ENCODE measurements at regions not wholly inside any gene's neighbourhood (a gene's known extent, or its start where the extent isn't known, plus 50 kb on each side); places are given as distances from the start of the nearest gene placed in this dataset.

- intact Hi-C loops (cut with DNase I; ENCODE audit: low total_unique reads): no loop called here
- no peak for DNase-seq
- Histone ChIP-seq H3K4me3 (no peak overlapping the region), H3K27me3 (no peaks in the 10 kb centered on the region), H3K27ac (no peak overlapping the region), H3K36me3 (no peaks in the 10 kb centered on the region), H3K4me1 (no peaks in the 10 kb centered on the region), H3K9me3 (no peaks in the 10 kb centered on the region)
- 60 to 70% (median 66%) methylated on average over 2 of the region's 2 CpGs for WGBS, 5 donors
- TF ChIP-seq POLR2A (IDR thresholded peaks at IDR 0.05) (no peak), EP300 (IDR thresholded peaks at IDR 0.05) (no peak), CTCF (IDR thresholded peaks at IDR 0.05) (no peak), POLR2AphosphoS5 (IDR thresholded peaks at IDR 0.05) (no peak)
These were observed 257.7 kb downstream of the SLITRK6 start for GRCh38 chr13:85541476-85541875.

DNA sequence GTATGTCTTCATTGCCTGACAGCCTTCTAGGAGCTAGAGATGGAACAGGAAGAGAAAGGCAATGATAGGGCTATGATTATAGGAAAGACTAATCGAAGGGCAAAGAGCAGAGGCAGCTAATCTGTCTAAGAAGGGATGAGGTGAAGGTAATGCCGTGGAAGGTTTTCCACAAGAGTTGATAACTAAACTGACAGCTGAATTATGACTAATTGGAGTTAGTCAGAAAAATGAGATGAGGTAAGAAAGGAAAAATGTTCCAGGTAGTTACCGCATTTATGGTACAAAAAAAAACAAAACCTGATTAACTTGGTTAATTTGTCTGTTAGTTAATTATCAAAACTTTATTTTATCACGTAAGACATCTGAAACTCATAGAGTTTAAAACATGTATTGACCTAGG lies 260.3 kb downstream of the SLITRK6 start:
- intact Hi-C loops (cut with DNase I; ENCODE audit: low total_unique reads): no loop called here
- WGBS, 5 donors: 82 to 90% (median 85%) methylated on average over 4 of the region's 4 CpGs
- H3K9me3 ChIP-seq: no peaks in the 10 kb centered on the region
- no peak for DNase-seq
- no peak overlapping the region for H3K27ac ChIP-seq
- H3K27me3 ChIP-seq: no peaks in the 10 kb centered on the region
- H3K36me3 ChIP-seq: no peaks in the 10 kb centered on the region
- no peak for TF ChIP-seq EP300 (IDR thresholded peaks at IDR 0.05)
- TF ChIP-seq POLR2A (IDR thresholded peaks at IDR 0.05): no peak
- TF ChIP-seq POLR2AphosphoS5 (IDR thresholded peaks at IDR 0.05): no peak
- no peak for TF ChIP-seq CTCF (IDR thresholded peaks at IDR 0.05)
- no peaks in the 10 kb centered on the region for H3K4me1 ChIP-seq
- H3K4me3 ChIP-seq: no peak overlapping the region

GRCh38 chr13:85537601-85538000 lies 261.6 kb downstream of the SLITRK6 start:
- no peaks in the 10 kb centered on the region for H3K27me3 ChIP-seq
- H3K9me3 ChIP-seq: no peaks in the 10 kb centered on the region
- DNase-seq: peak in 1 of 2 donors; percentile 33
- no peak for TF ChIP-seq CTCF (IDR thresholded peaks at IDR 0.05)
- TF ChIP-seq POLR2A (IDR thresholded peaks at IDR 0.05): no peak
- TF ChIP-seq EP300 (IDR thresholded peaks at IDR 0.05): no peak
- no peak for TF ChIP-seq POLR2AphosphoS5 (IDR thresholded peaks at IDR 0.05)
- H3K36me3 ChIP-seq: no peaks in the 10 kb centered on the region
- H3K4me3 ChIP-seq: no peak overlapping the region
- 21 to 37% (median 25%) methylated on average over 2 of the region's 2 CpGs for WGBS, 5 donors
- no peaks in the 10 kb centered on the region for H3K4me1 ChIP-seq
- H3K27ac ChIP-seq: no peak overlapping the region
- intact Hi-C loops (cut with DNase I; ENCODE audit: low total_unique reads): no loop called here

DNA sequence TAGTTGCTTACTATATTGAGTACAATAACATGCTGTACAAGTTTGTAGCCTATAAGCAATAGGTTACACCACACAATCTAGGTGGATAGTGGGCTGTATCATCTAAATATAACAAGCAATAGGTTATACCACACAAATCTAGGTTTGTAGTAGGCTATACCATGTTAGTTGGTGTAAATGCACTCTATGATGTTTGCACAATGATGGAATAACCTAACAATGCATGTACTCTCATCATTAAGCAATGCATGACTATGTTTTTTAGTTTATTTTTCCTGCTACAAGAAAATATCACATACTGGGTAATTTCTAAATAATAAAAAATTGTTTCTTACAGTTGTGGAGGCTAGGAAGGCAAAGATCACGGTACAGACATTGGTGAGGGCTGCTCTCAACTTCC lies 262.5 kb downstream of the SLITRK6 start:
- Histone ChIP-seq H3K36me3 (no peaks in the 10 kb centered on the region), H3K9me3 (no peaks in the 10 kb centered on the region), H3K27ac (no peak overlapping the region), H3K4me3 (no peak overlapping the region), H3K27me3 (no peaks in the 10 kb centered on the region), H3K4me1 (no peaks in the 10 kb centered on the region)
- intact Hi-C loops (cut with DNase I; ENCODE audit: low total_unique reads): no loop called here
- WGBS, 5 donors: 74 to 90% (median 83%) methylated on average over 1 of the region's 1 CpG
- DNase-seq: no peak
- TF ChIP-seq CTCF (IDR thresholded peaks at IDR 0.05): no peak
- TF ChIP-seq EP300 (IDR thresholded peaks at IDR 0.05): no peak
- TF ChIP-seq POLR2A (IDR thresholded peaks at IDR 0.05): no peak
- no peak for TF ChIP-seq POLR2AphosphoS5 (IDR thresholded peaks at IDR 0.05)

Data from stomach (tissue), 8 donors.